ENCODE measurements at regions not wholly inside any gene's neighbourhood (a gene's known extent, or its start where the extent isn't known, plus 50 kb on each side); places are given as distances from the start of the nearest gene placed in this dataset.

GRCh38 chr2:133674066-133674432, 105.8 kb upstream of the NCKAP5 start:
- TF ChIP-seq YY1 (IDR thresholded peaks at IDR 0.05; ENCODE audit: insufficient read depth, insufficient read length) = no peak
- no peak for TF ChIP-seq ZNF274 (IDR thresholded peaks at IDR 0.05; ENCODE audit: low read depth, low read length)
- TF ChIP-seq SUZ12 (IDR thresholded peaks at IDR 0.05; ENCODE audit: extremely low read depth, insufficient read depth, insufficient read length) = no peak
